ENCODE measurements at regions not wholly inside any gene's neighbourhood (a gene's known extent, or its start where the extent isn't known, plus 50 kb on each side); places are given as distances from the start of the nearest gene placed in this dataset.
"Not testable (repeated sequence)": the region's sequence is repeated elsewhere in the genome, so short reads cannot be mapped to it uniquely, and the experiment has no call there.

- DNase-seq (ENCODE audit: insufficient read length, low spot score) (no peak), FAIRE-seq (no peak)
Measured at GRCh38 chr14:80304125-80304766, 92.9 kb upstream of the DIO2 start.

GRCh38 chr14:80300351-80300750 is 89.0 kb upstream of the DIO2 start:
- no peak for DNase-seq (ENCODE audit: insufficient read length, low spot score)

GRCh38 chr14:80298491-80299017 is 87.2 kb upstream of the DIO2 start:
- FAIRE-seq, result peak; percentile 20
- no peak for DNase-seq (ENCODE audit: insufficient read length, low spot score)

More at GRCh38 chr14:80300351-80300750, 89.0 kb upstream of the DIO2 start:
- FAIRE-seq, result no peak

- FAIRE-seq (no peak), DNase-seq (ENCODE audit: insufficient read length, low spot score) (no peak)
Measured at GRCh38 chr14:80291101-80291500, 79.8 kb upstream of the DIO2 start.

- DNase-seq (ENCODE audit: insufficient read length, low spot score); FAIRE-seq: not testable (repeated sequence)
Measured at GRCh38 chr14:80286744-80287143, 75.4 kb upstream of the DIO2 start.

- DNase-seq (ENCODE audit: insufficient read length, low spot score) (no peak), FAIRE-seq (no peak)
Measured at GRCh38 chr14:80278293-80279023, 67.2 kb upstream of the DIO2 start.

GRCh38 chr14:80275208-80275850 is 64.0 kb upstream of the DIO2 start:
- FAIRE-seq, result no peak
- DNase-seq (ENCODE audit: insufficient read length, low spot score), result peak; percentile 2

- DNase-seq (ENCODE audit: insufficient read length, low spot score); FAIRE-seq: not testable (repeated sequence)
Measured at GRCh38 chr14:80274310-80274709, 63.0 kb upstream of the DIO2 start.

- DNase-seq (ENCODE audit: insufficient read length, low spot score), result no peak
- no peak for FAIRE-seq
Measured at GRCh38 chr14:80271389-80271788, 60.1 kb upstream of the DIO2 start.

GRCh38 chr14:80269353-80269925 is 58.1 kb upstream of the DIO2 start:
- no peak for FAIRE-seq

GRCh38 chr14:80266930-80267329 is 55.6 kb upstream of the DIO2 start:
- DNase-seq (ENCODE audit: insufficient read length, low spot score), result no peak
- no peak for FAIRE-seq

More at GRCh38 chr14:80269353-80269925, 58.1 kb upstream of the DIO2 start:
- DNase-seq (ENCODE audit: insufficient read length, low spot score), result no peak

- FAIRE-seq, result no peak
- DNase-seq (ENCODE audit: insufficient read length, low spot score), result no peak
Measured at GRCh38 chr14:80264702-80265101, 53.4 kb upstream of the DIO2 start.

All from HTR-8/SVneo (cell line).